Stomach (tissue), 8 donors: ENCODE measurements at regions not wholly inside any gene's neighbourhood (a gene's known extent, or its start where the extent isn't known, plus 50 kb on each side); places are given as distances from the start of the nearest gene placed in this dataset.

Experiments
- DNase-seq, 2 donors: peaks; one replicate each; pipeline versions ENCODE4 v3.0.0 to v3.0.0-alpha.2; 2013 to 2019
- H3K27ac ChIP-seq, 5 donors: fragments of 200-600 bp in 4 of 5; sonication (generic) in 4 of 5; one replicate each; pipeline ENCODE4 v1.5.1; 2013 to 2019; ENCODE audit warnings: mild to moderate bottlenecking in 1 of 5, moderate library complexity in 1 of 5
- H3K27me3 ChIP-seq, 3 donors: fragments of 200-600 bp; sonication (generic); one replicate each; pipeline ENCODE4 v1.5.1; 2017 to 2019; ENCODE audit warnings: mixed run types in 1 of 3
- H3K36me3 ChIP-seq, 4 donors: fragments of 200-600 bp; sonication (generic); 1 replicate in 3 of 4; 2 replicates in 1 of 4; pipeline ENCODE4 v1.5.1; 2016 to 2019
- H3K4me1 ChIP-seq, 4 donors: fragments of 200-600 bp; sonication (generic); one replicate each; pipeline ENCODE4 v1.5.1; 2016 to 2019
- H3K4me3 ChIP-seq, 4 donors: fragments of 200-600 bp; sonication (generic) in 3 of 4; one replicate each; pipeline ENCODE4 v1.5.1; 2016 to 2019; ENCODE audit warnings: mild to moderate bottlenecking in 1 of 4
- H3K9me3 ChIP-seq, 4 donors: fragments of 200-600 bp; sonication (generic); one replicate each; pipeline ENCODE4 v1.5.1; 2016 to 2019
- EP300 ChIP-seq: sonication (generic); formaldehyde crosslinking; IDR thresholded peaks from one replicate; pipeline ENCODE4 v1.6.1; 2017; ENCODE audit warnings: antibody characterized with exemption
- POLR2A ChIP-seq, 4 donors: fragments of 450-650 bp; IDR thresholded peaks; one replicate each; pipeline ENCODE4 v1.6.1; 2016; ENCODE audit warnings: antibody characterized with exemption in 4 of 4, control low read depth in 2 of 4, mild to moderate bottlenecking in 1 of 4, moderate library complexity in 1 of 4
- POLR2AphosphoS5 ChIP-seq, 3 donors: sonication (generic); formaldehyde crosslinking; IDR thresholded peaks; one replicate each; pipeline ENCODE4 v1.6.1; 2016; ENCODE audit warnings: antibody characterized with exemption in 3 of 3
- WGBS, 5 donors: extraction: QIAGEN DNeasy Blood & Tissue Kit in 3 of 5; methylation state at CpG; one replicate each; pipeline versions ENCODE4 v1.1.5 to v1.1.7; 2013 to 2018; 5-methylcytosine and 5-hydroxymethylcytosine counted together
- intact Hi-C: fragments of 100-400 bp; cut with DNase I; formaldehyde crosslinking; loops from one replicate; pipeline ENCODE4 v1.15.1; 2023; ENCODE audit warnings: low total_unique reads
- TF ChIP-seq, protein P1 (sequence below), 7 experiments: fragments of 450-650 bp in 4 of 7; fragments of 200-600 bp in 3 of 7; sonication (generic) in 3 of 7; IDR thresholded peaks; one replicate each; pipeline ENCODE4 v1.5.1; 2016 to 2019; ENCODE audit warnings: antibody characterized with exemption in 7 of 7, control low read depth in 2 of 7, mild to moderate bottlenecking in 1 of 7
- donor health status: healthy with polysubstance abuse.
- donor health status: Bipolar disorder and iron deficiency.
- donor health status: healthy.

DNA sequence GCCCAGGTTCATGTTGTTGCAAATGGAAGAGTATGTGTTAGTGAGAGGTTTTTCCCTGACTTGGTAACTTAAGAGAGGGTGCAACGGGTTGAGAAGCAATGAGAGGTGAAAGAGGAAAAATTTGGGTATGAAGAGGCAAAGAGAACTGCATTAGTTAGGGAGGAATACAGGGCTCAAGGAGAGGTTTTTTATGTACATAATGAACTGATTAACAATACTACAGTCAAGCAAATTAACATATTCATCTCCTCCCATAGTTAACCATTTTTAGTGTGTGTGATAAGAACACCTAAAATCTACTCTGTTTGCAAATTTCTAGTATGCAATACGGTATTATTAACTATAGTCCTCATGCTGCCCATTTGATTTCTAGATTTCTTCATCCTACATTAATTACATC is 79.5 kb upstream of the HTR1E start:
- Histone ChIP-seq H3K36me3 (no peaks in the 10 kb centered on the region), H3K9me3 (no peaks in the 10 kb centered on the region), H3K4me1 (no peaks in the 10 kb centered on the region), H3K27ac (no peak overlapping the region), H3K27me3 (no peaks in the 10 kb centered on the region), H3K4me3 (no peak overlapping the region)
- 65 to 80% (median 68%) methylated on average over 2 of the region's 2 CpGs for WGBS, 5 donors
- no peak for DNase-seq
- intact Hi-C loops, result no loop called here
- TF ChIP-seq, protein P1, sequence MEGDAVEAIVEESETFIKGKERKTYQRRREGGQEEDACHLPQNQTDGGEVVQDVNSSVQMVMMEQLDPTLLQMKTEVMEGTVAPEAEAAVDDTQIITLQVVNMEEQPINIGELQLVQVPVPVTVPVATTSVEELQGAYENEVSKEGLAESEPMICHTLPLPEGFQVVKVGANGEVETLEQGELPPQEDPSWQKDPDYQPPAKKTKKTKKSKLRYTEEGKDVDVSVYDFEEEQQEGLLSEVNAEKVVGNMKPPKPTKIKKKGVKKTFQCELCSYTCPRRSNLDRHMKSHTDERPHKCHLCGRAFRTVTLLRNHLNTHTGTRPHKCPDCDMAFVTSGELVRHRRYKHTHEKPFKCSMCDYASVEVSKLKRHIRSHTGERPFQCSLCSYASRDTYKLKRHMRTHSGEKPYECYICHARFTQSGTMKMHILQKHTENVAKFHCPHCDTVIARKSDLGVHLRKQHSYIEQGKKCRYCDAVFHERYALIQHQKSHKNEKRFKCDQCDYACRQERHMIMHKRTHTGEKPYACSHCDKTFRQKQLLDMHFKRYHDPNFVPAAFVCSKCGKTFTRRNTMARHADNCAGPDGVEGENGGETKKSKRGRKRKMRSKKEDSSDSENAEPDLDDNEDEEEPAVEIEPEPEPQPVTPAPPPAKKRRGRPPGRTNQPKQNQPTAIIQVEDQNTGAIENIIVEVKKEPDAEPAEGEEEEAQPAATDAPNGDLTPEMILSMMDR (IDR thresholded peaks at IDR 0.05), result no peak
- TF ChIP-seq POLR2A (IDR thresholded peaks at IDR 0.05) (no peak), POLR2AphosphoS5 (IDR thresholded peaks at IDR 0.05) (no peak), EP300 (no peak)

DNA sequence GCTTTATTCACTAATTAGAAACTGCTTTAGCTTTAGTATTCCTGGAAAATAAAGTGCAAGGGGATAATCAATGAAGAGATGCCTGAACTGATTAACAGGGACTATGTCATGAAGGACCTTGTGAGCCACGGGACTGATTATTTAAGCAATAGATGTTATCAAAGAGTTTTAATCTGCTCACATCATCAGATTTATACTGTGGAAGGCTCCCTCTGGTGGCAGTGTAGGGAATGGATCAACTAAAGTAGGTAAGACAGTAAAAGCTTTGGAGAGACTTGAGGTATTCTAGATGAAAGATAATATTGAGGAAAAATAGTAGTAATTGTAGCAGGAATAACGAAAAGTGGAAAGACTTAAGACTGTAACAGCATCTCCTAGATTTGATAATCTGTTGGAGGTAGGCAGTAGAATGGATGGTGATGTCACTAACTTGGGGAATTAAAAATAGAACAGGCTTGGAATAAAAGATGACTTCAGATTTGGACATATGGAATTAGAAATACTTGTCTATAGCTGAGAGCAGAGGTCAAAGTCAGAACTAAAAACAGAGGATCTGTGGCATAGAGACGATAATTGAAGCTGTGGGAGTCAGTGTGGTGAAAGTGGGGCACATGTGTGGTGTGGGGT is 80.3 kb upstream of the HTR1E start:
- intact Hi-C loops, result no loop called here
- no peak overlapping the region for H3K27ac ChIP-seq
- no peaks in the 10 kb centered on the region for H3K9me3 ChIP-seq
- WGBS, 5 donors, result 19 to 27% (median 21%) methylated on average over 3 of the region's 3 CpGs
- no peaks in the 10 kb centered on the region for H3K4me1 ChIP-seq
- DNase-seq, result peak; percentile 44 to 57
- no peaks in the 10 kb centered on the region for H3K36me3 ChIP-seq
- TF ChIP-seq POLR2AphosphoS5 (IDR thresholded peaks at IDR 0.05) (no peak), EP300 (no peak), POLR2A (IDR thresholded peaks at IDR 0.05) (no peak)
- TF ChIP-seq, protein P1 (IDR thresholded peaks at IDR 0.05), result peak in 5 of 7 experiments; percentile 46 to 70 (median 56)
- H3K27me3 ChIP-seq, result no peaks in the 10 kb centered on the region
- no peak overlapping the region for H3K4me3 ChIP-seq

DNA sequence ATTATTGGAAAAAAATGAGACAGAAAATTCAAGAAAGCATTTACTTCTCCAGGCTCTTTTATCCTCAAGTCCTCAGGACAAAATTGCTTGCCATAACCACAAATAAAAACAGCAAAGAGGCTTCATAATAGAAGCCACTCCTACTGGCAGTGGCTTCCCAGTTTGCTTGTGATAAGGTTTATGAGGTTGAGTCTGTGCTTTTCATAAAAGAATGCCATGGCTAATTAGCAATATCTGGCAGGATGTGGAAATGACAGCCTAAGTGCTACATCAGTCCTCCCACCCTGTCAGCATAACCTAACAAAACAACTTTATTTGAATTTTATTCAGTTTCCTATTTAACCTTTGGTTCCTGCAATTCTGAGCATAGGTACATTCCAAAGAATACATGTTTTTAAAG is 80.9 kb upstream of the HTR1E start:
- DNase-seq, result no peak
- TF ChIP-seq, protein P1 (IDR thresholded peaks at IDR 0.05), result no peak
- TF ChIP-seq POLR2AphosphoS5 (IDR thresholded peaks at IDR 0.05) (no peak), EP300 (no peak), POLR2A (IDR thresholded peaks at IDR 0.05) (no peak)

DNA sequence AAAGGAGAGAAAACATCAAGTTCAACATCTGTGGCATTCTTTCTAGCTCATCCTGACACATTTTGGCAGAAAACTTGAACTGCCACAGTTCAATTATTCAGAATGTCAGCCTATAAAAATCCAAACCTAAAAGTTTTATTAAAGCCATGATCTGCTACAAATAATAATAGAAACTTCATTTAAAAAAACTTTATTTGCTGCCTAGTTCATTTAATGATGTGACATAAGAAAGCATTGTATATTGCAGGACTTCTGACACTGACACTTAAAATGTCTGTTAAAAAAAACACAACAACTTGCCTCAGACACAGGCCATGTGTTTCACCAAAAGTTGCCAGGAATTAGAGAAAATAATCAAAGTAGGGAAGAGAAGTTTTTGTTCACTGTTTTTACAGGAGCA is 88.3 kb upstream of the HTR1E start:
- no peaks in the 10 kb centered on the region for H3K27me3 ChIP-seq
- no peak overlapping the region for H3K27ac ChIP-seq
- intact Hi-C loops, result no loop called here
- no peaks in the 10 kb centered on the region for H3K4me1 ChIP-seq
- no peak for TF ChIP-seq EP300
- no peak for TF ChIP-seq POLR2A (IDR thresholded peaks at IDR 0.05)
- TF ChIP-seq, protein P1 (IDR thresholded peaks at IDR 0.05), result no peak
- TF ChIP-seq POLR2AphosphoS5 (IDR thresholded peaks at IDR 0.05), result no peak
- H3K4me3 ChIP-seq, result no peak overlapping the region
- H3K9me3 ChIP-seq, result no peaks in the 10 kb centered on the region
- no peaks in the 10 kb centered on the region for H3K36me3 ChIP-seq
- DNase-seq, result no peak

More for the DNA sequence above, 80.9 kb upstream of the HTR1E start:
- H3K4me3 ChIP-seq, result no peak overlapping the region
- no peaks in the 10 kb centered on the region for H3K27me3 ChIP-seq
- intact Hi-C loops, result no loop called here
- no peaks in the 10 kb centered on the region for H3K4me1 ChIP-seq
- no peaks in the 10 kb centered on the region for H3K9me3 ChIP-seq
- H3K27ac ChIP-seq, result no peak overlapping the region
- no peaks in the 10 kb centered on the region for H3K36me3 ChIP-seq
